HepG2 (cell line): ENCODE measurements at regions not wholly inside any gene's neighbourhood (a gene's known extent, or its start where the extent isn't known, plus 50 kb on each side); places are given as distances from the start of the nearest gene placed in this dataset.

Source experiments
- ATAC-seq: fragments of 200-7000 bp; cut with Tn5 transposase; 3 replicates; pipeline ENCODE4 v1.9.1; 2020; ENCODE audit warnings: mild to moderate bottlenecking, moderate library complexity
- BruUV-seq: library from RNA; stranded (reverse); fragments of 400-500 nt; replicated peaks from 2 replicates; lab custom pipeline; 2021; lab: Mats Ljungman, UMichigan
- CTCF ChIA-PET: fragments of 300-600 bp; formaldehyde crosslinking; extraction: SDS; loops from one replicate; lab custom pipeline; 2021; ENCODE audit warnings: low total read pairs, inconsistent platforms, low intra/inter-chr PET ratio; lab: Yijun Ruan, JAX
- POLR2A ChIA-PET: fragments of 350-600 bp; sonication (Branson Sonifier 250); formaldehyde crosslinking; loops from one replicate; lab custom pipeline; 2020; ENCODE audit warnings: antibody characterized with exemption, inconsistent platforms; lab: Yijun Ruan, JAX
- DNase-seq: peaks from one replicate; pipeline ENCODE4 v3.0.0-alpha.2; 2015; ENCODE audit warnings: low spot score
- FAIRE-seq: peaks from 3 replicates; lab custom pipeline; 2011; peaks lifted over from hg19 to GRCh38; lab: Jason Lieb, UNC
- H2AFZ ChIP-seq: one replicate; pipeline ENCODE4 v1.6.1; 2011; ENCODE audit warnings: low read length, inconsistent platforms
- H3K27ac ChIP-seq: fragments of 300-600 bp; 3 replicates; pipeline ENCODE4 v1.8.0; 2011; ENCODE audit warnings: mixed run types, mild to moderate bottlenecking, mixed read lengths, low read length, inconsistent platforms; ENCODE audit not compliant: insufficient read depth; ENCODE audit errors: extremely low read length
- H3K27me3 ChIP-seq, 2 experiments: fragments of 200-600 bp in 1 of 2; 2 replicates in 1 of 2; 3 replicates in 1 of 2; pipeline versions ENCODE4 v1.6.0 to v1.8.0; 2011; ENCODE audit warnings: low read length in 2 of 2, mild to moderate bottlenecking in 2 of 2, moderate library complexity in 2 of 2, inconsistent platforms in 1 of 2; ENCODE audit not compliant: insufficient read depth in 2 of 2, control insufficient read depth in 1 of 2
- H3K36me3 ChIP-seq, 2 experiments: fragments of 200-600 bp in 1 of 2; replicated peaks in 1 of 2; 2 replicates in 1 of 2; 3 replicates in 1 of 2; pipeline versions ENCODE4 v1.5.1 to v1.8.0; 2011; ENCODE audit warnings: low read length in 2 of 2, inconsistent platforms in 1 of 2; ENCODE audit not compliant: insufficient read depth in 2 of 2, control insufficient read depth in 1 of 2
- H3K4me1 ChIP-seq: 2 replicates; pipeline ENCODE4 v1.5.1; 2012; ENCODE audit warnings: low read length, inconsistent platforms; ENCODE audit not compliant: insufficient read depth
- H3K4me2 ChIP-seq: 2 replicates; pipeline ENCODE4 v1.6.0; 2011; ENCODE audit warnings: low read depth, low read length, inconsistent platforms
- H3K4me3 ChIP-seq, 3 experiments: fragments of 200-600 bp in 1 of 3; sonication (generic), shearing (Covaris generic) in 1 of 3; replicated peaks in 1 of 3; 2 replicates each; pipeline ENCODE4 v1.5.1; 2011 to 2016; ENCODE audit warnings: low read length in 3 of 3, inconsistent platforms in 2 of 3, low read depth in 2 of 3, mild to moderate bottlenecking in 2 of 3, control low read depth in 1 of 3, mixed read lengths in 1 of 3; ENCODE audit not compliant: insufficient read depth in 1 of 3
- H3K79me2 ChIP-seq: one replicate; pipeline ENCODE4 v1.6.1; 2011; ENCODE audit warnings: low read length, inconsistent platforms; ENCODE audit not compliant: insufficient read depth
- H3K9ac ChIP-seq: 2 replicates; pipeline ENCODE4 v1.6.0; 2011; ENCODE audit warnings: mild to moderate bottlenecking, low read depth, low read length, inconsistent platforms; ENCODE audit not compliant: insufficient read depth
- H3K9me3 ChIP-seq: 2 replicates; pipeline ENCODE4 v1.5.1; 2012; ENCODE audit warnings: mild to moderate bottlenecking, low read length
- H4K20me1 ChIP-seq: 2 replicates; pipeline ENCODE4 v1.6.0; 2011; ENCODE audit warnings: inconsistent platforms, mild to moderate bottlenecking, low read length, moderate library complexity; ENCODE audit not compliant: insufficient read depth
- MAZ ChIP-seq, 2 experiments: sonication (generic) in 1 of 2; formaldehyde crosslinking in 1 of 2; IDR thresholded peaks; 2 replicates each; pipeline versions ENCODE4 v1.5.0 to v1.6.1; 2012 to 2020; ENCODE audit warnings: low read depth in 2 of 2, mild to moderate bottlenecking in 2 of 2, borderline replicate concordance in 1 of 2, improper control_type of control experiment in 1 of 2, low read length in 1 of 2, missing genetic modification reagents in 1 of 2, moderate library complexity in 1 of 2
- MED13 ChIP-seq: sonication (generic); formaldehyde crosslinking; IDR thresholded peaks from 2 replicates; pipeline ENCODE4 v1.5.0; 2020; ENCODE audit warnings: missing genetic modification reagents
- MNT ChIP-seq: fragments of 450-650 bp; IDR thresholded peaks from 2 replicates; pipeline ENCODE4 v1.6.1; 2016
- REXO4 ChIP-seq: sonication (generic); formaldehyde crosslinking; IDR thresholded peaks from 2 replicates; pipeline ENCODE4 v1.8.0; 2022; ENCODE audit warnings: missing genetic modification reagents, mild to moderate bottlenecking, borderline replicate concordance
- ZNF740 ChIP-seq: sonication (generic); formaldehyde crosslinking; IDR thresholded peaks from 2 replicates; pipeline ENCODE4 v1.4.0; 2020; ENCODE audit warnings: missing genetic modification reagents
- WGBS: methylation state at CpG from one replicate; pipeline ENCODE4 v1.1.6; 2017; ENCODE audit warnings: low lambda C conversion rate; 5-methylcytosine and 5-hydroxymethylcytosine counted together
- in situ Hi-C: cut with HindIII; loops from 2 replicates; pipeline ENCODE4 v1.10.0; 2017; ENCODE audit warnings: low pct_unique_long_range_greater_than_20kb; ENCODE audit not compliant: extremely low pct_ligation_motif_present
- intact Hi-C: fragments of 100-400 bp; cut with micrococcal nuclease; formaldehyde crosslinking; loops from one replicate; pipeline ENCODE4 v1.10.0; 2022; ENCODE audit not compliant: unreplicated experiment
- TF ChIP-seq, protein P1 (sequence below): IDR thresholded peaks from 2 replicates; pipeline ENCODE4 v1.6.1; 2016; ENCODE audit warnings: missing compliant biosample characterization, missing genetic modification reagents, borderline replicate concordance

- no peaks in the 10 kb centered on the region for H3K9me3 ChIP-seq
- BruUV-seq, result no TSS peak
- H3K9ac ChIP-seq, result no peak overlapping the region
- DNase-seq (no peak), FAIRE-seq (no peak), ATAC-seq (no peak)
- CTCF ChIA-PET, result no interaction called here
- no peak overlapping the region for H3K27ac ChIP-seq
- H3K27me3 ChIP-seq, result no peaks in the 10 kb centered on the region
- H3K4me1 ChIP-seq, result no peaks in the 10 kb centered on the region
- H3K4me3 ChIP-seq, result no peak overlapping the region
- no peak for TF ChIP-seq ZNF740 (CRISPR knock-in tag)
- TF ChIP-seq MNT, result peak; percentile 59
- TF ChIP-seq MAZ (IDR thresholded peaks at IDR 0.05; ENCODE audit: borderline replicate concordance, low read depth, low read length), result no peak
- TF ChIP-seq MAZ (CRISPR knock-in tag; IDR thresholded peaks at IDR 0.05; ENCODE audit: low read depth), result no peak
- no peak for TF ChIP-seq MED13 (CRISPR knock-in tag)
- TF ChIP-seq, protein P1, sequence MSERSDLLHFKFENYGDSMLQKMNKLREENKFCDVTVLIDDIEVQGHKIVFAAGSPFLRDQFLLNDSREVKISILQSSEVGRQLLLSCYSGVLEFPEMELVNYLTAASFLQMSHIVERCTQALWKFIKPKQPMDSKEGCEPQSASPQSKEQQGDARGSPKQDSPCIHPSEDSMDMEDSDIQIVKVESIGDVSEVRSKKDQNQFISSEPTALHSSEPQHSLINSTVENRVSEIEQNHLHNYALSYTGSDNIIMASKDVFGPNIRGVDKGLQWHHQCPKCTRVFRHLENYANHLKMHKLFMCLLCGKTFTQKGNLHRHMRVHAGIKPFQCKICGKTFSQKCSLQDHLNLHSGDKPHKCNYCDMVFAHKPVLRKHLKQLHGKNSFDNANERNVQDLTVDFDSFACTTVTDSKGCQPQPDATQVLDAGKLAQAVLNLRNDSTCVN, result no peak
- no peak for TF ChIP-seq REXO4 (CRISPR knock-in tag)
- H4K20me1 ChIP-seq, result no peaks in the 10 kb centered on the region
- H3K79me2 ChIP-seq, result no peaks in the 10 kb centered on the region
- WGBS, result 25% methylated on average over 6 of the region's 6 CpGs
- H3K4me2 ChIP-seq, result no peak overlapping the region
- no peak overlapping the region for H2AFZ ChIP-seq
- POLR2A ChIA-PET, result no interaction called here
- intact Hi-C loops (no loop called here), in situ Hi-C loops (no loop called here)
- no peaks in the 10 kb centered on the region for H3K36me3 ChIP-seq
Observed at GRCh38 chr9:26655166-26655565, 237.4 kb downstream of the CAAP1 start.
